K562 (cell line): ENCODE measurements at regions not wholly inside any gene's neighbourhood (a gene's known extent, or its start where the extent isn't known, plus 50 kb on each side); places are given as distances from the start of the nearest gene placed in this dataset.

Experiments
- ATAC-seq: fragments of 200-7000 bp; cut with Tn5 transposase; 3 replicates; pipeline ENCODE4 v1.9.1; 2020; ENCODE audit warnings: moderate library complexity
- BruUV-seq: library from RNA; stranded (reverse); fragments of 400-500 nt; replicated peaks from 2 replicates; lab custom pipeline; 2021; lab: Mats Ljungman, UMichigan
- CTCF ChIA-PET: fragments of 300-600 bp; formaldehyde crosslinking; extraction: SDS; loops from one replicate; lab custom pipeline; 2021; ENCODE audit warnings: low intra/inter-chr PET ratio; lab: Yijun Ruan, JAX
- POLR2A ChIA-PET: fragments of 300-600, 350-650 bp; sonication (Branson Sonifier 250); formaldehyde crosslinking; extraction: SDS; loops from one replicate; lab custom pipeline; 2021; ENCODE audit warnings: antibody characterized with exemption, inconsistent platforms; lab: Yijun Ruan, JAX
- DNase-seq, 4 experiments: peaks; one replicate each; pipeline versions ENCODE4 v3.0.0 to v3.0.0-alpha.2; 2011 to 2018; ENCODE audit warnings: low spot score in 3 of 4, mixed read lengths in 3 of 4; ENCODE audit errors: extremely low read depth in 1 of 4
- FAIRE-seq: peaks from 2 replicates; lab custom pipeline; 2011; peaks lifted over from hg19 to GRCh38; lab: Jason Lieb, UNC
- H2AFZ ChIP-seq: 2 replicates; pipeline ENCODE4 v1.6.0; 2011; ENCODE audit warnings: low read depth, low read length, control low read depth, inconsistent platforms
- H3K27ac ChIP-seq: fragments of 200-600 bp; 3 replicates; pipeline ENCODE4 v1.8.0; 2011; ENCODE audit warnings: low read depth, mild to moderate bottlenecking, control low read depth, inconsistent platforms, low read length, moderate library complexity, mixed read lengths; ENCODE audit errors: extremely low read depth
- H3K27me3 ChIP-seq, 2 experiments: fragments of 300-600 bp in 1 of 2; 2 replicates in 1 of 2; 3 replicates in 1 of 2; pipeline versions ENCODE4 v1.6.0 to v1.8.0; 2011; ENCODE audit warnings: inconsistent platforms in 2 of 2, low read length in 2 of 2, mild to moderate bottlenecking in 1 of 2, mixed read lengths in 1 of 2, moderate library complexity in 1 of 2; ENCODE audit not compliant: control insufficient read depth in 2 of 2, insufficient read depth in 2 of 2
- H3K36me3 ChIP-seq: fragments of 300-600 bp; 3 replicates; pipeline ENCODE4 v1.8.0; 2011; ENCODE audit warnings: mild to moderate bottlenecking, low read length, inconsistent platforms; ENCODE audit not compliant: control insufficient read depth, insufficient read depth
- H3K4me1 ChIP-seq, 2 experiments: fragments of 200-600 bp in 1 of 2; replicated peaks in 1 of 2; 2 replicates in 1 of 2; 3 replicates in 1 of 2; pipeline versions ENCODE4 v1.5.1 to v1.8.0; 2011; ENCODE audit warnings: inconsistent platforms in 2 of 2, low read length in 2 of 2, mild to moderate bottlenecking in 1 of 2, mixed read lengths in 1 of 2, moderate library complexity in 1 of 2; ENCODE audit not compliant: control insufficient read depth in 2 of 2, insufficient read depth in 2 of 2
- H3K4me2 ChIP-seq: 2 replicates; pipeline ENCODE4 v1.6.1; 2011; ENCODE audit warnings: low read length, control low read depth, inconsistent platforms, mixed read lengths; ENCODE audit not compliant: insufficient read depth
- H3K4me3 ChIP-seq: fragments of 200-600 bp; sonication (generic), shearing (Covaris generic); 2 replicates; pipeline ENCODE4 v1.5.1; 2016; ENCODE audit warnings: control low read depth, inconsistent platforms
- H3K79me2 ChIP-seq: fragments of 200-600 bp; 3 replicates; pipeline ENCODE4 v1.8.0; 2011; ENCODE audit warnings: low read length, inconsistent platforms; ENCODE audit not compliant: control insufficient read depth, insufficient read depth
- H3K9ac ChIP-seq, 2 experiments: 2 replicates each; pipeline versions ENCODE4 v1.6.0 to v1.6.1; 2011; ENCODE audit warnings: low read depth in 2 of 2, low read length in 2 of 2, control low read depth in 1 of 2, inconsistent platforms in 1 of 2, mild to moderate bottlenecking in 1 of 2, mixed read lengths in 1 of 2; ENCODE audit not compliant: insufficient read depth in 1 of 2
- H3K9me1 ChIP-seq: one replicate; pipeline ENCODE4 v1.6.0; 2011; ENCODE audit warnings: inconsistent platforms, mild to moderate bottlenecking, low read length, moderate library complexity; ENCODE audit not compliant: control insufficient read depth, insufficient read depth
- H3K9me3 ChIP-seq: replicated peaks from 2 replicates; pipeline ENCODE4 v1.5.1; 2011; ENCODE audit warnings: low read depth, low read length, inconsistent platforms; ENCODE audit not compliant: control insufficient read depth, insufficient read depth
- H4K20me1 ChIP-seq: replicated peaks from 2 replicates; pipeline ENCODE4 v1.6.1; 2011; ENCODE audit warnings: low read length, inconsistent platforms, mixed read lengths; ENCODE audit not compliant: control insufficient read depth, insufficient read depth
- MEF2D ChIP-seq: conservative IDR thresholded peaks from 2 replicates; pipeline ENCODE4 v1.6.1; 2016; ENCODE audit warnings: low read depth, missing genetic modification characterization, missing compliant biosample characterization
- SPI1 ChIP-seq: IDR thresholded peaks from 2 replicates; pipeline ENCODE4 v1.6.1; 2011; ENCODE audit warnings: low read depth, low read length, control low read depth, borderline replicate concordance
- WGBS: fragments of 100-300 bp; shearing (Covaris generic); methylation state at CpG from one replicate; pipeline ENCODE4 v1.1.6; 2016; ENCODE audit warnings: low coverage, mixed read lengths; ENCODE audit not compliant: insufficient coverage; ENCODE audit errors: missing lambda C conversion rate; 5-methylcytosine and 5-hydroxymethylcytosine counted together
- in situ Hi-C: fragments of 300-500 bp; cut with MboI; formaldehyde crosslinking; loops from 4 replicates; pipeline ENCODE4 v1.15.0; 2018; ENCODE audit warnings: inconsistent platforms, mixed read lengths
- intact Hi-C: fragments of 100-400 bp; cut with micrococcal nuclease; formaldehyde crosslinking; loops from 2 replicates; pipeline ENCODE4 v1.14.2; 2022
- TF ChIP-seq, protein P1 (sequence below): fragments of 450-650 bp; IDR thresholded peaks from 2 replicates; pipeline ENCODE4 v1.6.1; 2017; ENCODE audit warnings: mild to moderate bottlenecking, moderate library complexity

DNA sequence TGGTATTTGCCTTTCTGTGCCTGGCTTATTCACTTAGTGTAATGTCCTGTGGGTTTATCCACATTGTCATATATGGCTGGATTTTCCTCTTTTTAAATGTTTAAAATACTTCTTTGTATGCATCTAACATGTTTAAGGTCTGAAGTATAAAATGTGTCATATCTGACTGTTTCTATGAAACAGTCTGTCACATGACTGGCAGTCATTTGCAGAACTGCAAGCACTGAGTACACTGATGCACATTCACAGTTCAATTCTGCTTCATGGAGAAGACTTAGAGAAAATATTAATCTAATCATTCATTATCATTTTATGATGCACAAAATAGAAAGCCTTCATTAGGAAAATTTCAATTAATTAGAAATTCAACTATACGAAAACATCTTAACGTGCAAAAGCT lies 119.7 kb upstream of the PRSS58 start (continued):
- TF ChIP-seq, protein P1, sequence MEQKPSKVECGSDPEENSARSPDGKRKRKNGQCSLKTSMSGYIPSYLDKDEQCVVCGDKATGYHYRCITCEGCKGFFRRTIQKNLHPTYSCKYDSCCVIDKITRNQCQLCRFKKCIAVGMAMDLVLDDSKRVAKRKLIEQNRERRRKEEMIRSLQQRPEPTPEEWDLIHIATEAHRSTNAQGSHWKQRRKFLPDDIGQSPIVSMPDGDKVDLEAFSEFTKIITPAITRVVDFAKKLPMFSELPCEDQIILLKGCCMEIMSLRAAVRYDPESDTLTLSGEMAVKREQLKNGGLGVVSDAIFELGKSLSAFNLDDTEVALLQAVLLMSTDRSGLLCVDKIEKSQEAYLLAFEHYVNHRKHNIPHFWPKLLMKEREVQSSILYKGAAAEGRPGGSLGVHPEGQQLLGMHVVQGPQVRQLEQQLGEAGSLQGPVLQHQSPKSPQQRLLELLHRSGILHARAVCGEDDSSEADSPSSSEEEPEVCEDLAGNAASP = no peak
- TF ChIP-seq, all 486 proteins: peak for 1

DNA sequence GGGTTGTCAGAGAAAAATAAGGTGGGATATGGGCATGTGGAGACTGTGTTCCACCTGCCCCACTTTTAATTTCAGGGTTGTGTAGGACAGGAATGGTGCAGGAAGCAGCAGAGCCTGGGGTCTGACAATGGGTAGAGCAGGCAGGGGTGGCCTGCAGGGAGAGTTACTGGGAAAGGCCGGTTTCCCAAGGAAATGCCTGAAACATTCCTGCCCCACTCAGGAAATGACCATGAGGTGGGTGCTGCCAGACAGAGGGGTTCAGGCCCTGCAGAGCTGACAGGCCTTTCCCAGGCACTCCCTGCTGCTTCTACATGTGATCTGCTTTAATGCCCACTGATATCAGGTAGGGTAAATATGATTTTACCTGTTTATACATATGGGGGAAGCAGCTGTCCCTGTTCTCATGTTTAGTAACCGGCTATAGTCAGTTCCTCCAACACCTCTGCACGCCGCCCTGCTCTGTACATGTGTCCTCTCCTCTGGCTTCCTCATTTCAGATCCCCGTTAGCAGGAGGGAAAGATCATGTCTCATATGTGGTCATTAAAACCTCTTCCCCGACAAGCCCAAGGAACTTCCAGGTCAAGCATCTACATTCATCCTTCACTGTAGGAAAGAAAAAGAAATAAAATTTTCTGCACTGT lies 118.6 kb upstream of the PRSS58 start:
- H3K27me3 ChIP-seq = peaks cover 0 to 7% of the 10 kb centered on the region in 2 experiments; a peak in 1 of 5 replicates
- no peaks in the 10 kb centered on the region for H3K9me3 ChIP-seq
- no peak overlapping the region for H3K9ac ChIP-seq
- no peaks in the 10 kb centered on the region for H3K9me1 ChIP-seq
- no peak overlapping the region for H2AFZ ChIP-seq
- no peaks in the 10 kb centered on the region for H3K4me1 ChIP-seq
- no TSS peak for BruUV-seq
- 3% methylated on average over 6 of the region's 6 CpGs for WGBS
- H3K27ac ChIP-seq = no peak overlapping the region
- in situ Hi-C loops = no loop called here
- no peaks in the 10 kb centered on the region for H3K79me2 ChIP-seq
- peak; percentile 55; the same call in 1 of the 2 replicates for TF ChIP-seq SPI1
- TF ChIP-seq MEF2D (tag) = no peak
- TF ChIP-seq, all 486 proteins: peak for 1
- H3K36me3 ChIP-seq = no peaks in the 10 kb centered on the region
- no peak overlapping the region for H3K4me3 ChIP-seq
- ATAC-seq = peak; percentile 21; the same call in 1 of the 3 replicates
- no peak for DNase-seq
- H3K4me2 ChIP-seq = no peak overlapping the region
- intact Hi-C loops = no loop called here
- CTCF ChIA-PET = no interaction called here
- H4K20me1 ChIP-seq = no peaks in the 10 kb centered on the region
- FAIRE-seq = no peak
- POLR2A ChIA-PET = no interaction called here
